ENCODE measurements at regions not wholly inside any gene's neighbourhood (a gene's known extent, or its start where the extent isn't known, plus 50 kb on each side); places are given as distances from the start of the nearest gene placed in this dataset.
A peak's percentile ranks its signal among the peaks of the same experiment; 100 is the strongest.

GRCh38 chr2:157179324-157180105 is 78.0 kb upstream of the GALNT5 start:
- DNase-seq (ENCODE audit: extremely low read depth, low read depth), result no peak

DNA sequence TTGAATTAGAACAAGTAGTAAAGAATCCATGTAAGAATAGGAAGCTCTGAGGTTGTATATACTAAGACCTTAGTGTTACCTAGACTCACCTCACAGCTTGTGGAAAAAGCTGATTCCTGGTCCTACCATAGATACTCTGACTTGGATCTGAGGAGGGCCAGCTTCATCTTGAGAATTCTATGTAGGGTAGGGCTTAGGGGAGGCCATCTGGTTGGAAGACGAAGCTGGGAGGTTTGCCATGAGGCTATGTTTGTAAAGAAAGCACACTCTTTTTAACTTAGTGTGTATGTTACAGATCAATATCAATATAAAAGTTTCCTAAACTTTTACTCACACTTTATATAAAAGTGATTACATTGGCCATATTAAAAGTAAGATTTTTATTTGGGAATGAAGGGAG is 77.1 kb upstream of the GALNT5 start:
- DNase-seq (ENCODE audit: extremely low read depth, low read depth), result no peak

DNA sequence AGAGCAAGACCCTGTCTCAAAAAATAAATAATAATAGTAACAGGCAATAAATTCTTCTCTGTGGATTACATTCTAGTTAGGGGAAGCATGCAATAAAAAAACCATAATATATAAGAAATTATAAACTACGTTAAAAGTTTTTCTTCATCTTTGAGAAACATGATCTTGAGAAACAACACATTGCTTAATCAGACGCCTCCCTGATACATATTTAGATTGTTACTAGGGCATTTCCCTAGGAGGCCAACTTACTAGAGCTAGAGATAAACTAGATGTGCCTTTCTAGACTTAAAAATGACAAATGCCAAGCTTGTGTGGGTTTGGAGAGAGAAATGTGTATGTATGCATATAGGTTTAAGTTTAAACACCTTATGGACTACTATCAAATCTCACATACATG is 76.3 kb upstream of the GALNT5 start:
- DNase-seq (ENCODE audit: extremely low read depth, low read depth), result no peak

- no peak for DNase-seq (ENCODE audit: extremely low read depth, low read depth)
These were observed 75.2 kb upstream of the GALNT5 start for GRCh38 chr2:157182204-157182709.

DNA sequence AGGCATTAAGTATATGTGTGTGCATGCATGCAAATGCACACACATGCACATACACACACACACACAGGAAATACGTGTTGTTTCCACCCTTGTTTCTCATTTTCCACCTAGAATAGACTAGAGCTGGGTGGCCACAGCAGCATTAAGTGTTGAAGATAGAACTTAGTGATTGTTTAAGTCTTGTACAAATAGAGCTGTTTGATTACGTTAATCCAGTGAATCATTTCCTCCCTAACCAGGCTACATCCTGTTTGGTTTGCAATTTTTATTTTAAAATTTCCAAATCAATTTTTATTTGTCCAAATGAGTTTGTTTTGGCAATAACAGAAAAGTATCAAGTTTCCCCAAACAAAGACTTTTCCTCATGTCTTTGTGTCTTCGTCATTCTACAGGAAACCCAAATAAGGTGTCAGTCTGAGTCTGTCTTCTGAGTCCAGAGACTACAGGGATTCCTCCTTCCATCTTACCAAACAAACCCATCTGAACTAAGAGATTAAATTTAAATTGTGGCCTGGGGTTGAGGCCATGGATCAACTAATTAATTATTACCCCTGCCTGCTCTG is 74.6 kb upstream of the GALNT5 start:
- DNase-seq (ENCODE audit: extremely low read depth, low read depth), result peak; percentile 69

DNA sequence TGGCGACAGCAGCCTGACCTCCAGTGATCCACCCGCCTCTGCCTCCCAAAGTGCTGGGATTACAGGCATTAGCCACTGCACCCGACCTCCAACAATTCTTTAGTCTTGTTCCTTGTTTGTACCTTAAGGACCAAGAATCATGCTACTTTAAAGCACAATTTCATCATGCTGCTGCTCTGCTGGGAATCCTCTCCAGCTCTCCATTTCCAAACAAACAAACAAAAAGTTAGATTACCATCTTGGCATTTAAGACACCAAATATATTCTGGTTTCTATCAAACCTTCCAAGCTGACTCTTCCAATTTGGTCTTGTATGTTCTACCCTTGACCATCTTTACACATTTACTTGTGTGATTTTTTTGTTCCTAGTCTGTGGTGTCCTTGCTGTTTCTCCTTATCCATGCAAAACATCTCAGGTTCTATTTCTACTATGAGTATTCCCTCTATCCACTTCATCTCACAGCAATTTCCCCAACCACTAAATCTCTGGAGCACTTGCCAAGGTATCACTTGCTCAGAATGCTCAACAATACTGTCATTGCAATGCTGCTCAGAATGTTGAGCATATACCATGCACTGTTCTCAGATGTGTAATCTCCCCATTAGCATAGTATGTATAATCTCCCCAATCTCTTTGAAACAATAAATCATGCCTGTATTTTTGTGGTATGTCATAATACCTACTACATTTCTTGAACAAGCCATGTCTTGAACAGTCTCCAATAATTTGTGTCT is 73.2 kb upstream of the GALNT5 start:
- no peak for DNase-seq (ENCODE audit: extremely low read depth, low read depth)

DNA sequence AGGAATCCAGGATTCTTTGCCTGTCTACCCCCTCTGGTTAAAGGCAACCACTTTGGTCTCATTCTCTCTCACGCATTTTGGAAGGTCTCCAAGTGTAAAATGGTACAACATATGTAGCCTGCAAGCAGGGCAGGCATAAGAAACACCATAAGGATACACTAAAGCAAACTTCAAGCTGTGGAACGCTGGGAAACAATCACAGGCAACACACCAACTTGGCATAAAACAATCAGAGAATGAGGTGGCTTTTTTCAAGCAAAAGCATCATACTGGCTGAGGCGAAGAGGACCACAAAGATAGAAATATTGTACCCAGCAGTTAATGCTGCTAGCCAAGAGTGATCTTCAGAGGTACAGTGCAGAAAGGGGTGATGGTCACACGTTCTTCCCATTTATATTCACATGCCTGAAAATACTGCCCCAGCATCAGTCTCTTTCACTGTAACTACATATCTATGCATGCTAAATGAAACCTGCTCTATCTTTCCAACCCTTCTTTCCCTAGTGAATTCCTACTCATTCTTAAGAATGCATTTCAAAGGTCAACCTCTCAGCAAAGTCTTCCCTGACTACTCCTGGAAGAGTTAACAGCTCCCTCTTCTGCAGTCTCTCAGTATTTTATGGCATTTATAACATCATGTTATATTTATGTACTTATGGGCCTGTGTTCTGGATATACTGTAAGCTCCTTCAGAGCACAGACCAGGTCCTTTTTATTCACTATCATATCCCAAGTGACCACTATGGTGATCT is 71.9 kb upstream of the GALNT5 start:
- DNase-seq (ENCODE audit: extremely low read depth, low read depth), result no peak

GRCh38 chr2:157190151-157190550 is 67.4 kb upstream of the GALNT5 start:
- DNase-seq (ENCODE audit: extremely low read depth, low read depth), result no peak

DNA sequence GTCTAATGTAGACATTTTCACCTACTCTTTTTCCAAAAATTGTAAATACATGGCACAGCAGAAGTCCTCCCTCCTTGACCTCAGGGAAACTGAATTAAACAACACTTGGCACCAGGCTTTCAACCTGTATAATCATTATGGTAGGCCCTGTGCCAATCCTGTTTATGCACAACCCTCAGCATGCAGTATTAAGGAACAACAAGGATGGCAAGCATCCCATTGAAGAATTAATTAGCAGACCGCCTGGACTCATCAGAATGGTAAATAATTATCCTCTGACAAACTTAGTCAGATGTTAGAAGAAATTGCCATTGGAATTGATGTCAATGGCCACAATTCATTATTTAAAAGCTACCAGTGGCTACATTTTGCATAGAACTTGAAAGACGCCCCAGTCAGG is 66.3 kb upstream of the GALNT5 start:
- no peak for DNase-seq (ENCODE audit: extremely low read depth, low read depth)

- no peak for DNase-seq (ENCODE audit: extremely low read depth, low read depth)
These were observed 64.8 kb upstream of the GALNT5 start for GRCh38 chr2:157192445-157193423.

DNA sequence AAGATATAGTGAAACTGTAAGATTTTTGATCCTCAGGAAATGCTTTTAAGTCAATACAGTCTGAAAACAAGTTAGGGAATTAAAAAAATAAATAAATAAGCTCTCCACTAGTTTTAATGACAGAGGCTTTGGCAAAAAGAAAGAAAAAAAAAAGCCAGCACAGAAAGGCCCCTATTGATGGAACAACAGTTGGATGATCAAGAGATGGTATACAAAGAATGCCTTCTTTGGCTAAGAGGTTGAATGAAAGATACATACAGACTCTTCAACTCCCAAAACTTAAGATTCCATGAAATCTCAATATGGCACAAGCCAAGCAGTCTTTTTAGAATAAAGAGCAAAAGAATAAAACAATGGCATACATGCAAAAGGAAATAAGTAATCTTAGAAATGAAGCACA is 64.0 kb upstream of the GALNT5 start:
- DNase-seq (ENCODE audit: extremely low read depth, low read depth), result no peak

DNA sequence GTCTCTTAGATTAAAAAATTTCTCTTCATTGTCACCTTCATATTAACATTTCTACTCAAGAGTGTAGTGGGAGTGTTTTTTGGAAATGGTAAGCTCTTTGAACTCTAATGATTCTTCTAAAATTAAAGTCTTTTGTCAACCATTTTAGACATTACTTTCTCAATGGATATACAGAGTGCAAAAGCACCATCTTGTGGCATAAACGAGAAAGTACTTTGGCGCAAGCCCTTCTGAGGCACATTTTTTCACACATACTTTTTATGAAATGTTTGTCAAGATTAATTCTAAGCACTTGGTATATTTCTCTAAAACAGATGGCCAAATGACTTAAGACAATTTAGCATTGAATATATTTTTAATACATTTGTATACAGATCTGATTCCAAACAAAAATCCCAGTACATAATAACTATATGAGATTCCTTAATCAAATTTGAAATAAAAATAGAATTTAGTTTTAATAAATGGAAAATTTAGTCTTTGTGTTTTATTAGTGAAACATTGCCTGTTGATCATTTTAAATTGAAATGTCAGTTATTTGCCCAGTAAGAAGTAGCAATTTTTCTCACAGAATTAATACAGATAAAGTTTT is 63.3 kb upstream of the GALNT5 start:
- DNase-seq (ENCODE audit: extremely low read depth, low read depth), result peak; percentile 66

- no peak for DNase-seq (ENCODE audit: extremely low read depth, low read depth)
These were observed 62.7 kb upstream of the GALNT5 start for GRCh38 chr2:157194844-157195243.

- no peak for DNase-seq (ENCODE audit: extremely low read depth, low read depth)
These were observed 60.5 kb upstream of the GALNT5 start for GRCh38 chr2:157196956-157197355.

- no peak for DNase-seq (ENCODE audit: extremely low read depth, low read depth)
These were observed 59.7 kb upstream of the GALNT5 start for GRCh38 chr2:157197848-157198247.

GRCh38 chr2:157203651-157204050 is 53.9 kb upstream of the GALNT5 start:
- DNase-seq (ENCODE audit: extremely low read depth, low read depth), result no peak

DNA sequence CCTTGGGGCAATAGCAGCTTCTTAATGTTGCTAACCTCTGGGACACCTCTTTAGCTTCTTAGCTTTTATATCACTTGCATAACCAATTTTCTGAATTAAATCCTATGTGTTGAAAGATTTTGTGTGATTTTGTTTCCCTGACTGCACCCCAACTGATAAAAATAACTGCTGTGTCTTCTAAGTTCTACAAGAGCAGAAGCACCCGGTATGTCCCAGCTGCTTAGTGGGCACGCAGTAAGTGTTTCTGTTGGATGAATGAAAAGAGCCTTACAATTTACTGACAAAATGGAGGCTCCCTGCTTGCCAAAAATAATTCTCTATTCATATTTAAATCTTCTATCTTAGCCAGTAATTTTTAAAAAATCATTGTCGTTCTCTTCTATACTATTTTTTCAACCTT is 53.1 kb upstream of the GALNT5 start:
- DNase-seq (ENCODE audit: extremely low read depth, low read depth), result no peak

DNA sequence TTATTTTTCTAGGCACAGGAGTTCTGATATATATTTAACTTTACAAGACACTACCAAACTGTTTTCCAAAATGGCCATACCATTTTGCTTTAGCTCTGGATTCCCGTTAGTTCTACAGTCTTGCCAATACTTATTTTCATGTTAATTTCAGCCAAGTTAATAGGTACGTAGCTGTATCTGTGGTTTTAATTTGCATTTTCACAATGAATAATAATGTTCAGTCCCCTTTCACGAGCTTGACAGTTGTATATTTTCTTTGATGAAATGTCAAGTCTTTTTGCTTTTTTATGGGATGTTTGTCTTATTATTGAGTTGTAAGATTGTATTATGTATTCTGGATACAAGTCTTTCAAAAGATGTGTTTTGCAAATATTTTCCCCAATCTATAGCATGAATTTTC is 50.6 kb upstream of the GALNT5 start:
- DNase-seq (ENCODE audit: extremely low read depth, low read depth), result no peak
